ENCODE measurements at regions not wholly inside any gene's neighbourhood (a gene's known extent, or its start where the extent isn't known, plus 50 kb on each side); places are given as distances from the start of the nearest gene placed in this dataset.

DNA sequence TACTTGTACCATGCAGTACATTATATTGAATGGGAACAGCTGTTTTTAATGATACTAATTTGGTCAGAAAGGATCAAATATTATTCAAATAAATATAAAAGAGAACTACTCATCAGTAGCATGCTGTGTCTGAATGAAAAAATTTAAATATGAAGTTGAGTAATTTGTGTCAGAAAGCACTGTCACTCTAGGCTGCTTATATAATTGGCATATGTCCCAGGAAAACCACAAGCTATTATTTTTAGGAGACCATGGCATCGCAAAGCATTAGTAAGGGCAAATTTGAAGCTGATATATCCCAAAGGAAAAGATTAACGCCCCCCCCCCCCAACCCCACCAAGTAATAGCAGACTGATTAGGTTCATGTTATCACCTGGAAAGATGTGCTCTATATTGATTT is 388.5 kb upstream of the SPANXN4 start:
- no peak for TF ChIP-seq CTCF (IDR thresholded peaks at IDR 0.05)
- TF ChIP-seq POLR2A (IDR thresholded peaks at IDR 0.05): no peak
